GM23338 (cell line): ENCODE measurements at regions not wholly inside any gene's neighbourhood (a gene's known extent, or its start where the extent isn't known, plus 50 kb on each side); places are given as distances from the start of the nearest gene placed in this dataset.

Experiments used
- CREB1 ChIP-seq: fragments of 250-450 bp; sonication (Bioruptor Pico); IDR thresholded peaks from 2 replicates; pipeline ENCODE4 v1.5.0; 2020; ENCODE audit warnings: low read depth, mild to moderate bottlenecking, moderate library complexity
- ETS1 ChIP-seq: IDR thresholded peaks from 2 replicates; pipeline ENCODE4 v1.6.1; 2016; ENCODE audit warnings: antibody characterized with exemption
- JUNB ChIP-seq: IDR thresholded peaks from one replicate; pipeline ENCODE4 v1.6.1; 2016; ENCODE audit warnings: antibody characterized with exemption; ENCODE audit not compliant: unreplicated experiment
- NANOG ChIP-seq: IDR thresholded peaks from 2 replicates; pipeline ENCODE4 v1.6.1; 2016; ENCODE audit warnings: antibody characterized with exemption, borderline replicate concordance
- STAT1 ChIP-seq: IDR thresholded peaks from one replicate; pipeline ENCODE4 v1.6.1; 2016; ENCODE audit warnings: antibody characterized with exemption; ENCODE audit not compliant: unreplicated experiment
- ZNF114 ChIP-seq: fragments of 250-450 bp; sonication (Bioruptor Pico); IDR thresholded peaks from 2 replicates; pipeline ENCODE4 v1.5.0; 2020; ENCODE audit warnings: mild to moderate bottlenecking, moderate library complexity
- ZNF331 ChIP-seq: fragments of 250-450 bp; sonication (Bioruptor Pico); IDR thresholded peaks from 2 replicates; pipeline ENCODE4 v1.5.0; 2020; ENCODE audit warnings: low read depth, mild to moderate bottlenecking, moderate library complexity
- TF ChIP-seq, protein P1 (sequence below): fragments of 250-450 bp; sonication (Bioruptor Pico); IDR thresholded peaks from 2 replicates; pipeline ENCODE4 v1.5.0; 2020; ENCODE audit warnings: mild to moderate bottlenecking, moderate library complexity
- TF ChIP-seq, protein P2 (sequence below), 2 experiments: fragments of 200-600 bp in 1 of 2; sonication (generic) in 1 of 2; conservative IDR thresholded peaks; 2 replicates each; pipeline versions ENCODE4 v1.5.1 to v1.6.1; 2016 to 2017; ENCODE audit warnings: antibody characterized with exemption in 2 of 2, low read depth in 2 of 2, mild to moderate bottlenecking in 2 of 2, moderate library complexity in 1 of 2

DNA sequence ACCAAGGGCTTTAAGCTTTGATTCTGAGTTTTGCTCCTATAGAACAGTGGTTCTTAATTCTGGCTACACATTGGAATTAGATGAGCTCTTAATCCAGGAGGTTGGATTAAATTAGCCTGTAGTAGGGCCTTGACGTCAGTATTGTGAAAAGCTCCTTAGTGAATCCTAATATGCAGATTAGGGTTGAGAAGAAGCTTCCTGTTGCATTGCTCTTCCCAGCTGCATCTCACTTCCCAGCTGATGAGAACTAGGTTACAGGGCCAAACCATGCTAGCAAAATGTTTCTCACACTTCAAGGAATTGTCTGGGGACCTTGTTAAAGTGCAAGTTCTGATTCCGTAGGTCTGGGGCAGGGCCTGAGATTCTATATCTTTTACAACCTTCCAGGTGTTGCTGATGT is 300.0 kb downstream of the ZSWIM6 start (continued):
- TF ChIP-seq, protein P1, sequence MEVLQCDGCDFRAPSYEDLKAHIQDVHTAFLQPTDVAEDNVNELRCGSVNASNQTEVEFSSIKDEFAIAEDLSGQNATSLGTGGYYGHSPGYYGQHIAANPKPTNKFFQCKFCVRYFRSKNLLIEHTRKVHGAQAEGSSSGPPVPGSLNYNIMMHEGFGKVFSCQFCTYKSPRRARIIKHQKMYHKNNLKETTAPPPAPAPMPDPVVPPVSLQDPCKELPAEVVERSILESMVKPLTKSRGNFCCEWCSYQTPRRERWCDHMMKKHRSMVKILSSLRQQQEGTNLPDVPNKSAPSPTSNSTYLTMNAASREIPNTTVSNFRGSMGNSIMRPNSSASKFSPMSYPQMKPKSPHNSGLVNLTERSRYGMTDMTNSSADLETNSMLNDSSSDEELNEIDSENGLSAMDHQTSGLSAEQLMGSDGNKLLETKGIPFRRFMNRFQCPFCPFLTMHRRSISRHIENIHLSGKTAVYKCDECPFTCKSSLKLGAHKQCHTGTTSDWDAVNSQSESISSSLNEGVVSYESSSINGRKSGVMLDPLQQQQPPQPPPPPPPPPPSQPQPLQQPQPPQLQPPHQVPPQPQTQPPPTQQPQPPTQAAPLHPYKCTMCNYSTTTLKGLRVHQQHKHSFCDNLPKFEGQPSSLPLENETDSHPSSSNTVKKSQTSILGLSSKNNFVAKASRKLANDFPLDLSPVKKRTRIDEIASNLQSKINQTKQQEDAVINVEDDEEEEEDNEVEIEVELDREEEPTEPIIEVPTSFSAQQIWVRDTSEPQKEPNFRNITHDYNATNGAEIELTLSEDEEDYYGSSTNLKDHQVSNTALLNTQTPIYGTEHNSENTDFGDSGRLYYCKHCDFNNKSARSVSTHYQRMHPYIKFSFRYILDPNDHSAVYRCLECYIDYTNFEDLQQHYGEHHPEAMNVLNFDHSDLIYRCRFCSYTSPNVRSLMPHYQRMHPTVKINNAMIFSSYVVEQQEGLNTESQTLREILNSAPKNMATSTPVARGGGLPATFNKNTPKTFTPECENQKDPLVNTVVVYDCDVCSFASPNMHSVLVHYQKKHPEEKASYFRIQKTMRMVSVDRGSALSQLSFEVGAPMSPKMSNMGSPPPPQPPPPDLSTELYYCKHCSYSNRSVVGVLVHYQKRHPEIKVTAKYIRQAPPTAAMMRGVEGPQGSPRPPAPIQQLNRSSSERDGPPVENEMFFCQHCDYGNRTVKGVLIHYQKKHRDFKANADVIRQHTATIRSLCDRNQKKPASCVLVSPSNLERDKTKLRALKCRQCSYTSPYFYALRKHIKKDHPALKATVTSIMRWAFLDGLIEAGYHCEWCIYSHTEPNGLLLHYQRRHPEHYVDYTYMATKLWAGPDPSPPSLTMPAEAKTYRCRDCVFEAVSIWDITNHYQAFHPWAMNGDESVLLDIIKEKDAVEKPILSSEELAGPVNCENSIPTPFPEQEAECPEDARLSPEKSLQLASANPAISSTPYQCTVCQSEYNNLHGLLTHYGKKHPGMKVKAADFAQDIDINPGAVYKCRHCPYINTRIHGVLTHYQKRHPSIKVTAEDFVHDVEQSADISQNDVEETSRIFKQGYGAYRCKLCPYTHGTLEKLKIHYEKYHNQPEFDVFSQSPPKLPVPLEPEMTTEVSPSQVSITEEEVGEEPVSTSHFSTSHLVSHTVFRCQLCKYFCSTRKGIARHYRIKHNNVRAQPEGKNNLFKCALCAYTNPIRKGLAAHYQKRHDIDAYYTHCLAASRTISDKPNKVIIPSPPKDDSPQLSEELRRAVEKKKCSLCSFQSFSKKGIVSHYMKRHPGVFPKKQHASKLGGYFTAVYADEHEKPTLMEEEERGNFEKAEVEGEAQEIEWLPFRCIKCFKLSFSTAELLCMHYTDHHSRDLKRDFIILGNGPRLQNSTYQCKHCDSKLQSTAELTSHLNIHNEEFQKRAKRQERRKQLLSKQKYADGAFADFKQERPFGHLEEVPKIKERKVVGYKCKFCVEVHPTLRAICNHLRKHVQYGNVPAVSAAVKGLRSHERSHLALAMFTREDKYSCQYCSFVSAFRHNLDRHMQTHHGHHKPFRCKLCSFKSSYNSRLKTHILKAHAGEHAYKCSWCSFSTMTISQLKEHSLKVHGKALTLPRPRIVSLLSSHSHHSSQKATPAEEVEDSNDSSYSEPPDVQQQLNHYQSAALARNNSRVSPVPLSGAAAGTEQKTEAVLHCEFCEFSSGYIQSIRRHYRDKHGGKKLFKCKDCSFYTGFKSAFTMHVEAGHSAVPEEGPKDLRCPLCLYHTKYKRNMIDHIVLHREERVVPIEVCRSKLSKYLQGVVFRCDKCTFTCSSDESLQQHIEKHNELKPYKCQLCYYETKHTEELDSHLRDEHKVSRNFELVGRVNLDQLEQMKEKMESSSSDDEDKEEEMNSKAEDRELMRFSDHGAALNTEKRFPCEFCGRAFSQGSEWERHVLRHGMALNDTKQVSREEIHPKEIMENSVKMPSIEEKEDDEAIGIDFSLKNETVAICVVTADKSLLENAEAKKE (CRISPR knock-in tag) = no peak
- no peak for TF ChIP-seq NANOG
- TF ChIP-seq ZNF331 (CRISPR knock-in tag) = no peak
- no peak for TF ChIP-seq ZNF114 (CRISPR knock-in tag)
- TF ChIP-seq STAT1 = no peak
- no peak for TF ChIP-seq CREB1
- no peak for TF ChIP-seq JUNB
- no peak for TF ChIP-seq ETS1
- TF ChIP-seq, protein P2, sequence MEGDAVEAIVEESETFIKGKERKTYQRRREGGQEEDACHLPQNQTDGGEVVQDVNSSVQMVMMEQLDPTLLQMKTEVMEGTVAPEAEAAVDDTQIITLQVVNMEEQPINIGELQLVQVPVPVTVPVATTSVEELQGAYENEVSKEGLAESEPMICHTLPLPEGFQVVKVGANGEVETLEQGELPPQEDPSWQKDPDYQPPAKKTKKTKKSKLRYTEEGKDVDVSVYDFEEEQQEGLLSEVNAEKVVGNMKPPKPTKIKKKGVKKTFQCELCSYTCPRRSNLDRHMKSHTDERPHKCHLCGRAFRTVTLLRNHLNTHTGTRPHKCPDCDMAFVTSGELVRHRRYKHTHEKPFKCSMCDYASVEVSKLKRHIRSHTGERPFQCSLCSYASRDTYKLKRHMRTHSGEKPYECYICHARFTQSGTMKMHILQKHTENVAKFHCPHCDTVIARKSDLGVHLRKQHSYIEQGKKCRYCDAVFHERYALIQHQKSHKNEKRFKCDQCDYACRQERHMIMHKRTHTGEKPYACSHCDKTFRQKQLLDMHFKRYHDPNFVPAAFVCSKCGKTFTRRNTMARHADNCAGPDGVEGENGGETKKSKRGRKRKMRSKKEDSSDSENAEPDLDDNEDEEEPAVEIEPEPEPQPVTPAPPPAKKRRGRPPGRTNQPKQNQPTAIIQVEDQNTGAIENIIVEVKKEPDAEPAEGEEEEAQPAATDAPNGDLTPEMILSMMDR (conservative IDR thresholded peaks at IDR 0.05; ENCODE audit: low read depth in 2 of 2) = no peak
